RWPE1 (cell line): ENCODE measurements at regions not wholly inside any gene's neighbourhood (a gene's known extent, or its start where the extent isn't known, plus 50 kb on each side); places are given as distances from the start of the nearest gene placed in this dataset.

Source experiments
- CTCF ChIA-PET: fragments of 350-600 bp; sonication (Branson Sonifier 250); formaldehyde crosslinking; extraction: SDS; loops from one replicate; lab custom pipeline; 2021; lab: Yijun Ruan, JAX
- POLR2A ChIA-PET: fragments of 400-600 bp; formaldehyde crosslinking; extraction: SDS; loops from one replicate; lab custom pipeline; 2020; ENCODE audit warnings: antibody characterized with exemption; ENCODE audit not compliant: low non-redundant PET; lab: Yijun Ruan, JAX
- DNase-seq: peaks from one replicate; pipeline ENCODE4 v3.0.0; 2012; ENCODE audit warnings: low spot score
- H3K27ac ChIP-seq: fragments of 450-650 bp; 2 replicates; pipeline ENCODE4 v1.5.1; 2017
- TF ChIP-seq, protein P1 (sequence below): fragments of 450-650 bp; conservative IDR thresholded peaks from 2 replicates; pipeline ENCODE4 v1.5.1; 2017; ENCODE audit warnings: low read depth, mild to moderate bottlenecking

DNA sequence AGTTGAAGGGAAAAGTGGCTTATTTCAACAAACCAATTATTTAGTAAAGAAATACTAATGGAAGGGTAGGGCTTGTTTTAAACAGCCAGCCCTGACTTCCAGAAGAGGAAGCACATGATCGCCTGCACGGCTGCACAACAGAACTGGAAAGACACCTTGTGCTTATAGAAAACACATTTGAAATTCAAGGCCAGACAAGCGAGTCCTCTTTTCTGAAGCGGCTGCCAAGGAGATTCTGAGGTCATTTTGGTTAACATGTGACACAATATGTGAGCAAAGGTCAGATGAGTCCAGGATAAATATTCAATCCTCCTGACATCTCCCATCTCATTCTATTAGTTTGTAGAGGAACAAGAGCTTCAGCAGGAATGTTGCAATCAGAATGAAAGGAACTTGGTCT, 461.4 kb upstream of the ST8SIA4 start:
- no peak overlapping the region for H3K27ac ChIP-seq
- TF ChIP-seq, protein P1, sequence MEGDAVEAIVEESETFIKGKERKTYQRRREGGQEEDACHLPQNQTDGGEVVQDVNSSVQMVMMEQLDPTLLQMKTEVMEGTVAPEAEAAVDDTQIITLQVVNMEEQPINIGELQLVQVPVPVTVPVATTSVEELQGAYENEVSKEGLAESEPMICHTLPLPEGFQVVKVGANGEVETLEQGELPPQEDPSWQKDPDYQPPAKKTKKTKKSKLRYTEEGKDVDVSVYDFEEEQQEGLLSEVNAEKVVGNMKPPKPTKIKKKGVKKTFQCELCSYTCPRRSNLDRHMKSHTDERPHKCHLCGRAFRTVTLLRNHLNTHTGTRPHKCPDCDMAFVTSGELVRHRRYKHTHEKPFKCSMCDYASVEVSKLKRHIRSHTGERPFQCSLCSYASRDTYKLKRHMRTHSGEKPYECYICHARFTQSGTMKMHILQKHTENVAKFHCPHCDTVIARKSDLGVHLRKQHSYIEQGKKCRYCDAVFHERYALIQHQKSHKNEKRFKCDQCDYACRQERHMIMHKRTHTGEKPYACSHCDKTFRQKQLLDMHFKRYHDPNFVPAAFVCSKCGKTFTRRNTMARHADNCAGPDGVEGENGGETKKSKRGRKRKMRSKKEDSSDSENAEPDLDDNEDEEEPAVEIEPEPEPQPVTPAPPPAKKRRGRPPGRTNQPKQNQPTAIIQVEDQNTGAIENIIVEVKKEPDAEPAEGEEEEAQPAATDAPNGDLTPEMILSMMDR: no peak
- no peak for DNase-seq
- ChIA-PET POLR2A (no interaction called here), CTCF (no interaction called here)

DNA sequence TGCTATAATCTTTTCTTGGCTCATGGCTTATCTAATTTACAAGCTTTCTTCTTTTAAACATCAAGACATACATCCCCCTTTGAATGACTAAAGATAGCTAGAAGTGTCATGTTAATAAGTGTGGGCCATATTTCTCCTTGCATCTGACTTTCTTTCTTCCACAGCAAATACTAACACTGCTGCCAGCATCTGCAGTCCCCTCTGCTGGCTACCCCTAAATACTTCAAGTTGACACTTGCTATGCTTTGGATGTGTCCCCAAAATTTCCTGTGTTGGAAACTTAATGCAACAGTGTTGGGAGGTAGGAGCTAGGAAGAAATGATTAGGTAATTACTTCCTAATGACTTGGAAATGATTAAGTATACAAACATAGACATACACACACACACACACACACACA, 459.0 kb upstream of the ST8SIA4 start:
- H3K27ac ChIP-seq: no peak overlapping the region
- no peak for DNase-seq
- TF ChIP-seq, protein P1: no peak
- CTCF ChIA-PET: interaction anchor here (0.5 to 0.8 kb wide), 2 partner anchors 37 to 1368 kb away, joined by 3 to 4 read pairs; no protein-coding TSS in a partner anchor
- POLR2A ChIA-PET: interaction anchor here (0.5 kb wide), 1 partner anchor 1712 kb away, joined by 3 read pairs; no protein-coding TSS in a partner anchor

DNA sequence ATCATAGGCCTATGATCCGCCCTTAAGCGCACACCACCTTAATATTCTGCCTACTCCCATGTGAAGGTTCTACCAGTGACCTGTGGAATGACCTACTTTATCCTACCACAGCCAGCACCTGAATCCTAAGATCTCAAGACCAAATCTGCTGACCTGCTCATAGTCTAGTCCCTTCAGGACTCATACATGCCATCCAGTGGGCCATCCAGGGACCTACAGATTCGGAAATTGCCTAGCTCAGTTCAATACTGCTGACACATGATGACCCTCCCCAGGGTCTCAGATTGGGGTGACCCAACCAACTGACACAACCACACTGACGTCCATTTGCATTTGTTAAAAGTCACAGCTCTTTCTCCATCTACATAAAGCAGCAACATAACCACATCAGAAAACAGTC, 443.8 kb upstream of the ST8SIA4 start:
- TF ChIP-seq, protein P1: no peak
- ChIA-PET POLR2A (no interaction called here), CTCF (no interaction called here)
- no peak overlapping the region for H3K27ac ChIP-seq
- DNase-seq: no peak

DNA sequence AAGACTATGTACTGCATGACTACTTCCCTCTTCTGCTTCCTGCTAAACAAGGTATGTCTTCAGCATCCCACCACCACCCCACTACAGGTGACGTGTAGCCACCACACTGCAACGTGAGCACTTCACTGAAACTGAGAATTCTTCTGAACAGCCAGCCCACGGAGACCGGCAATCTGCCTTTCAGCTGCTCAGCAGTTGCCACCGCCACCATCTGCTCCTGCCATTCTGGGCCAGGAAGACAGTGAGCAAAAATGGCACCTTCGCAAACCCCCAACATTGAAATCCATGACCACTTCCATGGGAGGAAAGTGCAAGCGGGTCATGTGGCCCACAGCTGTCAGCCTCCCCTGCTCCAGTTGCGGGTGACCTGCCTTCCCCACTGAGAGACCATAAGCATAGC, 443.4 kb upstream of the ST8SIA4 start:
- TF ChIP-seq, protein P1: no peak
- H3K27ac ChIP-seq: no peak overlapping the region
- POLR2A ChIA-PET: no interaction called here
- CTCF ChIA-PET: no interaction called here
- no peak for DNase-seq

DNA sequence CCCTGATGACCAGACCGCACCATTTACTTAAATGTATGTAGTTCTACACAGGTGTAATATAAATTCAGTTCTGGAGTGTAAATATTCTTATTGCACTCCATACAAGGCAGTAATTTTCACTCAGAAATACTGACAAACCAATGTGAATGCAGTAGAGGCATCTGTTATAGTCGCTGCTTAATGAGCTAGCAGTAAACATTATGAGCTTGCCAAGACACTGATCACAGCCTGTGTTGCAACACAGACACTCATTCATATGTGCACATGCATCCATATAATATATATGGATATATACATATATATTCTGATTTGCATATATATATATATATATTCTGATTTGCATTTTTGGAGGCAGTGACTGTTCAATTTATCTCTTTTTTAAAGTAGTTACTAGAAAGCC, 435.1 kb upstream of the ST8SIA4 start:
- H3K27ac ChIP-seq: no peak overlapping the region
- DNase-seq: no peak
- ChIA-PET POLR2A (no interaction called here), CTCF (no interaction called here)
- TF ChIP-seq, protein P1: no peak

DNA sequence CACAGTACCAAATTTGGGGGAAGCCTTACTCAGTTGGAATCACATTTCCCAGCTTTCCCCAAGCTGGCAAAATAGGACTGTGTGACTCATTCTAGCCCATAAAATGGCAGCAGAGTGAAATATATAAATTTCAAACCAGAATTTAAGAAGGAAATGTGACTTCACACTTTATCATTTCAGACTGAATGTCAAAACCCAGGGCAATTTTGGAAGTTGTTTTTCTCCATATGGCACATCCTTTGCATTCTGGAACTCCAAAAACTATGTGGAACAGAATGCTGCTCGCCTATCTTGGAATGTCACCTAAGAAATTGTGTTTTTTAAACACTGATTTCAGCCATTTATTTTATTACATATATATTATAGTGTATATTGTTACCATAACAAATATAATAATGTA, 424.7 kb upstream of the ST8SIA4 start:
- TF ChIP-seq, protein P1: no peak
- H3K27ac ChIP-seq: no peak overlapping the region
- POLR2A ChIA-PET: no interaction called here
- DNase-seq: no peak
- CTCF ChIA-PET: no interaction called here
